HEK293 (cell line): ENCODE measurements at regions not wholly inside any gene's neighbourhood (a gene's known extent, or its start where the extent isn't known, plus 50 kb on each side); places are given as distances from the start of the nearest gene placed in this dataset.
A peak's percentile ranks its signal among the peaks of the same experiment; 100 is the strongest.

Source experiments
- CTCF ChIA-PET: fragments of 350-600 bp; formaldehyde crosslinking; extraction: SDS; loops from one replicate; lab custom pipeline; 2021; ENCODE audit warnings: antibody characterized with exemption; lab: Yijun Ruan, JAX
- POLR2A ChIA-PET: fragments of 300-600 bp; formaldehyde crosslinking; extraction: SDS; loops from one replicate; lab custom pipeline; 2020; ENCODE audit warnings: antibody characterized with exemption, inconsistent platforms; lab: Yijun Ruan, JAX
- H3K27ac ChIP-seq: fragments of 200-500 bp; sonication (Bioruptor generic); 2 replicates; pipeline ENCODE4 v1.5.1; 2014; ENCODE audit warnings: low read depth, low read length, control low read depth, inconsistent platforms; ENCODE audit errors: extremely low read depth
- H3K36me3 ChIP-seq, 2 experiments: fragments of 200-500 bp in 1 of 2; sonication (Bioruptor generic) in 1 of 2; 1 replicate in 1 of 2; 2 replicates in 1 of 2; pipeline ENCODE4 v1.5.1; 2014 to 2017; ENCODE audit warnings: inconsistent platforms in 2 of 2, low read length in 2 of 2; ENCODE audit not compliant: control insufficient read depth in 2 of 2, insufficient read depth in 1 of 2
- H3K4me1 ChIP-seq: fragments of 200-500 bp; sonication (Bioruptor generic); 2 replicates; pipeline ENCODE4 v1.5.1; 2014; ENCODE audit warnings: mild to moderate bottlenecking, low read length, inconsistent platforms; ENCODE audit not compliant: control insufficient read depth, insufficient read depth
- H3K4me3 ChIP-seq: 2 replicates; pipeline ENCODE4 v1.5.1; 2011; ENCODE audit warnings: low read depth, mild to moderate bottlenecking, control low read depth, low read length, moderate library complexity
- H3K9me3 ChIP-seq: fragments of 200-500 bp; sonication (Bioruptor generic); 2 replicates; pipeline ENCODE4 v1.5.1; 2014; ENCODE audit warnings: low read depth, low read length, inconsistent platforms; ENCODE audit not compliant: control insufficient read depth, insufficient read depth
- BCL11A ChIP-seq: fragments of 450-650 bp; formaldehyde crosslinking; IDR thresholded peaks from 2 replicates; pipeline ENCODE4 v1.5.1; 2016; ENCODE audit warnings: low read depth, missing biosample characterization, missing genetic modification characterization
- BCL11B ChIP-seq: fragments of 450-650 bp; formaldehyde crosslinking; IDR thresholded peaks from 2 replicates; pipeline ENCODE4 v1.5.1; 2016; ENCODE audit warnings: low read depth, missing biosample characterization, missing genetic modification characterization
- FEZF1 ChIP-seq: fragments of 450-650 bp; formaldehyde crosslinking; IDR thresholded peaks from 2 replicates; pipeline ENCODE4 v1.5.1; 2016; ENCODE audit warnings: missing biosample characterization, missing genetic modification characterization
- MEIS1 ChIP-seq: sonication (generic); formaldehyde crosslinking; IDR thresholded peaks from 2 replicates; pipeline ENCODE4 v1.8.1; 2022; ENCODE audit warnings: missing genetic modification reagents, mild to moderate bottlenecking, borderline replicate concordance
- PRDM1 ChIP-seq: fragments of 450-650 bp; formaldehyde crosslinking; IDR thresholded peaks from 2 replicates; pipeline ENCODE4; 2016; ENCODE audit warnings: missing biosample characterization, missing genetic modification characterization
- REST ChIP-seq: fragments of 450-650 bp; formaldehyde crosslinking; IDR thresholded peaks from 2 replicates; pipeline ENCODE4 v1.5.1; 2016; ENCODE audit warnings: missing biosample characterization, missing genetic modification characterization
- ZBTB26 ChIP-seq: fragments of 450-650 bp; formaldehyde crosslinking; optimal IDR thresholded peaks from 2 replicates; pipeline ENCODE3; 2016; ENCODE audit warnings: missing biosample characterization, mild to moderate bottlenecking, missing genetic modification characterization
- ZNF155 ChIP-seq: fragments of 450-650 bp; formaldehyde crosslinking; IDR thresholded peaks from 2 replicates; pipeline ENCODE4 v1.5.1; 2016; ENCODE audit warnings: missing biosample characterization, missing genetic modification characterization
- ZNF26 ChIP-seq: fragments of 450-650 bp; formaldehyde crosslinking; IDR thresholded peaks from 2 replicates; pipeline ENCODE4 v1.5.1; 2016; ENCODE audit warnings: missing biosample characterization, missing genetic modification characterization
- ZNF362 ChIP-seq: fragments of 450-650 bp; formaldehyde crosslinking; IDR thresholded peaks from 2 replicates; pipeline ENCODE4 v1.5.1; 2016; ENCODE audit warnings: missing biosample characterization, missing genetic modification characterization
- ZNF585B ChIP-seq: fragments of 450-650 bp; formaldehyde crosslinking; IDR thresholded peaks from 2 replicates; pipeline ENCODE4 v1.5.1; 2016; ENCODE audit warnings: missing biosample characterization, missing genetic modification characterization
- ZNF645 ChIP-seq: fragments of 450-650 bp; formaldehyde crosslinking; IDR thresholded peaks from 2 replicates; pipeline ENCODE4; 2016; ENCODE audit warnings: missing biosample characterization, missing genetic modification characterization
- ZNF654 ChIP-seq: fragments of 450-650 bp; formaldehyde crosslinking; IDR thresholded peaks from 2 replicates; pipeline ENCODE4 v1.5.1; 2016; ENCODE audit warnings: low read depth, missing biosample characterization, missing genetic modification characterization
- ZNF747 ChIP-seq: fragments of 450-650 bp; formaldehyde crosslinking; IDR thresholded peaks from 2 replicates; pipeline ENCODE4 v1.5.1; 2016; ENCODE audit warnings: missing biosample characterization, missing genetic modification characterization
- ZNF791 ChIP-seq: fragments of 450-650 bp; formaldehyde crosslinking; IDR thresholded peaks from 2 replicates; pipeline ENCODE4 v1.5.1; 2016; ENCODE audit warnings: missing biosample characterization, missing genetic modification characterization

- CTCF ChIA-PET = no interaction called here
- no peaks in the 10 kb centered on the region for H3K9me3 ChIP-seq
- POLR2A ChIA-PET = no interaction called here
- H3K27ac ChIP-seq = no peak overlapping the region
- TF ChIP-seq REST (tag by site-specific recombination) (peak; percentile 68), PRDM1 (no peak)
- no peaks in the 10 kb centered on the region for H3K4me1 ChIP-seq
- no peaks in the 10 kb centered on the region for H3K36me3 ChIP-seq
- no peak overlapping the region for H3K4me3 ChIP-seq
Observed at GRCh38 chr5:101271945-101272344, 368.9 kb upstream of the ST8SIA4 start.

GRCh38 chr5:101271416-101271815, 368.3 kb upstream of the ST8SIA4 start:
- H3K4me1 ChIP-seq = no peaks in the 10 kb centered on the region
- POLR2A ChIA-PET = no interaction called here
- H3K4me3 ChIP-seq = no peak overlapping the region
- H3K27ac ChIP-seq = no peak overlapping the region
- CTCF ChIA-PET = no interaction called here
- TF ChIP-seq ZNF585B (tag by site-specific recombination) (no peak), MEIS1 (no peak), ZNF26 (no peak), ZBTB26 (tag by site-specific recombination) (no peak), BCL11B (tag by site-specific recombination) (no peak), BCL11A (tag by site-specific recombination) (no peak), ZNF645 (tag by site-specific recombination) (no peak), FEZF1 (tag by site-specific recombination) (no peak), ZNF362 (tag by site-specific recombination) (no peak), ZNF155 (no peak), ZNF654 (tag by site-specific recombination) (no peak), ZNF747 (tag by site-specific recombination) (no peak), ZNF791 (tag by site-specific recombination) (no peak)
- no peaks in the 10 kb centered on the region for H3K36me3 ChIP-seq
- H3K9me3 ChIP-seq = no peaks in the 10 kb centered on the region
